Liver (tissue), 8 donors: ENCODE measurements at regions not wholly inside any gene's neighbourhood (a gene's known extent, or its start where the extent isn't known, plus 50 kb on each side); places are given as distances from the start of the nearest gene placed in this dataset.

ENCODE experiments used
- DNase-seq: peaks from one replicate; pipeline ENCODE4 v3.0.0-alpha.2; 2017; ENCODE audit warnings: low spot score
- H3K27ac ChIP-seq, 2 donors: one replicate each; pipeline ENCODE4 v1.7.0; 2013; ENCODE audit warnings: inconsistent platforms in 2 of 2, low read length in 2 of 2, control low read depth in 1 of 2, low read depth in 1 of 2, mild to moderate bottlenecking in 1 of 2
- H3K27me3 ChIP-seq, 4 donors: one replicate each; pipeline versions ENCODE4 v1.6.1 to v1.7.0; 2013; ENCODE audit warnings: low read length in 3 of 4, inconsistent platforms in 1 of 4, mild to moderate bottlenecking in 1 of 4, moderate library complexity in 1 of 4; ENCODE audit not compliant: control insufficient read depth in 4 of 4, insufficient read depth in 4 of 4
- H3K36me3 ChIP-seq, 4 donors: one replicate each; pipeline versions ENCODE4 v1.6.1 to v1.7.0; 2013; ENCODE audit warnings: low read length in 3 of 4, mild to moderate bottlenecking in 3 of 4, low read depth in 1 of 4, moderate library complexity in 1 of 4; ENCODE audit not compliant: control insufficient read depth in 4 of 4, insufficient read depth in 3 of 4
- H3K4me1 ChIP-seq, 4 donors: one replicate each; pipeline versions ENCODE4 v1.6.1 to v1.7.0; 2013; ENCODE audit warnings: low read length in 3 of 4, mild to moderate bottlenecking in 3 of 4, moderate library complexity in 1 of 4; ENCODE audit not compliant: control insufficient read depth in 4 of 4, insufficient read depth in 4 of 4
- H3K4me3 ChIP-seq, 3 donors: one replicate each; pipeline versions ENCODE4 v1.6.1 to v1.7.0; 2013; ENCODE audit warnings: low read length in 3 of 3, control low read depth in 1 of 3, low read depth in 1 of 3, mild to moderate bottlenecking in 1 of 3
- H3K9ac ChIP-seq, 2 donors: one replicate each; pipeline ENCODE4 v1.7.0; 2013; ENCODE audit warnings: low read length in 2 of 2, mild to moderate bottlenecking in 2 of 2, moderate library complexity in 2 of 2, control low read depth in 1 of 2, low read depth in 1 of 2
- H3K9me3 ChIP-seq, 4 donors: one replicate each; pipeline versions ENCODE4 v1.6.1 to v1.7.0; 2013; ENCODE audit warnings: low read length in 3 of 4; ENCODE audit not compliant: control insufficient read depth in 4 of 4
- EGR1 ChIP-seq, 2 donors: IDR thresholded peaks; 2 replicates each; pipeline ENCODE4 v1.6.1; 2016 to 2018; ENCODE audit warnings: antibody characterized with exemption in 2 of 2, low read depth in 2 of 2
- FOXA1 ChIP-seq: IDR thresholded peaks from 2 replicates; pipeline ENCODE4 v1.6.1; 2016; ENCODE audit warnings: antibody characterized with exemption
- FOXA2 ChIP-seq: IDR thresholded peaks from 2 replicates; pipeline ENCODE4 v1.6.1; 2016; ENCODE audit warnings: antibody characterized with exemption
- GABPA ChIP-seq, 2 donors: IDR thresholded peaks in 1 of 2; conservative IDR thresholded peaks in 1 of 2; 2 replicates each; pipeline ENCODE4 v1.6.1; 2016; ENCODE audit warnings: antibody characterized with exemption in 2 of 2, mild to moderate bottlenecking in 1 of 2, moderate library complexity in 1 of 2
- HNF4A ChIP-seq, 2 donors: conservative IDR thresholded peaks; 2 replicates each; pipeline ENCODE4 v1.6.1; 2016; ENCODE audit warnings: antibody characterized with exemption in 2 of 2, mild to moderate bottlenecking in 2 of 2
- HNF4G ChIP-seq: IDR thresholded peaks from 2 replicates; pipeline ENCODE4 v1.6.1; 2016; ENCODE audit warnings: antibody characterized with exemption
- JUND ChIP-seq, 2 donors: IDR thresholded peaks; 2 replicates each; pipeline ENCODE4 v1.6.1; 2016; ENCODE audit warnings: antibody characterized with exemption in 2 of 2
- NR2F2 ChIP-seq: IDR thresholded peaks from 2 replicates; pipeline ENCODE4 v1.6.1; 2016; ENCODE audit warnings: antibody characterized with exemption
- RAD21 ChIP-seq, 2 donors: IDR thresholded peaks; 2 replicates each; pipeline ENCODE4 v1.6.1; 2016; ENCODE audit warnings: antibody characterized with exemption in 2 of 2, mild to moderate bottlenecking in 2 of 2
- SP1 ChIP-seq: IDR thresholded peaks from 2 replicates; pipeline ENCODE4 v1.6.1; 2018; ENCODE audit warnings: antibody characterized with exemption, mild to moderate bottlenecking
- YY1 ChIP-seq: IDR thresholded peaks from 2 replicates; pipeline ENCODE4 v1.6.1; 2016; ENCODE audit warnings: antibody characterized with exemption, mild to moderate bottlenecking
- WGBS: extraction: QIAGEN DNeasy Blood & Tissue Kit; methylation state at CpG from one replicate; pipeline ENCODE4 v1.1.7; 2013; 5-methylcytosine and 5-hydroxymethylcytosine counted together
- TF ChIP-seq, protein P1 (sequence below): fragments of 150-350 bp; IDR thresholded peaks from 2 replicates; pipeline ENCODE4 v1.5.1; 2017; ENCODE audit warnings: improper control_type of control experiment, low read depth, low read length; ENCODE audit not compliant: missing input control
- TF ChIP-seq, protein P2 (sequence below): IDR thresholded peaks from 2 replicates; pipeline ENCODE4 v1.6.1; 2016; ENCODE audit warnings: antibody characterized with exemption
- TF ChIP-seq, protein P3 (sequence below): IDR thresholded peaks from 2 replicates; pipeline ENCODE4 v1.6.1; 2016; ENCODE audit warnings: antibody characterized with exemption, mild to moderate bottlenecking
- donor health status: healthy.
- donor health status: healthy.
- donor health status: healthy.
- donor health status: healthy.
- donor health status: healthy.

- peaks cover 2 to 21% (median 18%) of the 10 kb centered on the region in 4 donors for H3K4me1 ChIP-seq
- WGBS = 93% methylated on average over 3 of the region's 3 CpGs
- no peak for TF ChIP-seq RAD21 (IDR thresholded peaks at IDR 0.05)
- no peak for TF ChIP-seq SP1
- TF ChIP-seq JUND (IDR thresholded peaks at IDR 0.05) = no peak
- TF ChIP-seq YY1 = no peak
- TF ChIP-seq GABPA (IDR thresholded peaks at IDR 0.05 in 1 of 2, conservative IDR thresholded peaks at IDR 0.05 in 1 of 2) = no peak
- TF ChIP-seq FOXA2 = no peak
- TF ChIP-seq, protein P1, sequence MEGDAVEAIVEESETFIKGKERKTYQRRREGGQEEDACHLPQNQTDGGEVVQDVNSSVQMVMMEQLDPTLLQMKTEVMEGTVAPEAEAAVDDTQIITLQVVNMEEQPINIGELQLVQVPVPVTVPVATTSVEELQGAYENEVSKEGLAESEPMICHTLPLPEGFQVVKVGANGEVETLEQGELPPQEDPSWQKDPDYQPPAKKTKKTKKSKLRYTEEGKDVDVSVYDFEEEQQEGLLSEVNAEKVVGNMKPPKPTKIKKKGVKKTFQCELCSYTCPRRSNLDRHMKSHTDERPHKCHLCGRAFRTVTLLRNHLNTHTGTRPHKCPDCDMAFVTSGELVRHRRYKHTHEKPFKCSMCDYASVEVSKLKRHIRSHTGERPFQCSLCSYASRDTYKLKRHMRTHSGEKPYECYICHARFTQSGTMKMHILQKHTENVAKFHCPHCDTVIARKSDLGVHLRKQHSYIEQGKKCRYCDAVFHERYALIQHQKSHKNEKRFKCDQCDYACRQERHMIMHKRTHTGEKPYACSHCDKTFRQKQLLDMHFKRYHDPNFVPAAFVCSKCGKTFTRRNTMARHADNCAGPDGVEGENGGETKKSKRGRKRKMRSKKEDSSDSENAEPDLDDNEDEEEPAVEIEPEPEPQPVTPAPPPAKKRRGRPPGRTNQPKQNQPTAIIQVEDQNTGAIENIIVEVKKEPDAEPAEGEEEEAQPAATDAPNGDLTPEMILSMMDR = no peak
- TF ChIP-seq HNF4A (conservative IDR thresholded peaks at IDR 0.05) = no peak
- TF ChIP-seq, protein P2, sequence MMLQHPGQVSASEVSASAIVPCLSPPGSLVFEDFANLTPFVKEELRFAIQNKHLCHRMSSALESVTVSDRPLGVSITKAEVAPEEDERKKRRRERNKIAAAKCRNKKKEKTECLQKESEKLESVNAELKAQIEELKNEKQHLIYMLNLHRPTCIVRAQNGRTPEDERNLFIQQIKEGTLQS = no peak
- TF ChIP-seq EGR1 (IDR thresholded peaks at IDR 0.05; ENCODE audit: low read depth in 2 of 2) = no peak
- TF ChIP-seq HNF4G = no peak
- no peak overlapping the region for H3K4me3 ChIP-seq
- no peak overlapping the region for H3K27ac ChIP-seq
- DNase-seq = no peak
- no peaks in the 10 kb centered on the region for H3K36me3 ChIP-seq
- H3K27me3 ChIP-seq = no peaks in the 10 kb centered on the region
- no peak overlapping the region for H3K9ac ChIP-seq
- no peaks in the 10 kb centered on the region for H3K9me3 ChIP-seq
Measured at GRCh38 chr12:76274420-76275083, 73.7 kb downstream of the BBS10 start.

GRCh38 chr12:76272287-76272686 lies 75.9 kb downstream of the BBS10 start:
- Histone ChIP-seq H3K4me1 (peaks cover 0 to 17% (median 15%) of the 10 kb centered on the region in 4 donors), H3K27ac (no peak overlapping the region), H3K36me3 (no peaks in the 10 kb centered on the region), H3K27me3 (no peaks in the 10 kb centered on the region), H3K4me3 (no peak overlapping the region), H3K9ac (no peak overlapping the region), H3K9me3 (no peaks in the 10 kb centered on the region)
- 81% methylated on average over 4 of the region's 4 CpGs for WGBS
- DNase-seq = no peak
- no peak for TF ChIP-seq HNF4G

DNA sequence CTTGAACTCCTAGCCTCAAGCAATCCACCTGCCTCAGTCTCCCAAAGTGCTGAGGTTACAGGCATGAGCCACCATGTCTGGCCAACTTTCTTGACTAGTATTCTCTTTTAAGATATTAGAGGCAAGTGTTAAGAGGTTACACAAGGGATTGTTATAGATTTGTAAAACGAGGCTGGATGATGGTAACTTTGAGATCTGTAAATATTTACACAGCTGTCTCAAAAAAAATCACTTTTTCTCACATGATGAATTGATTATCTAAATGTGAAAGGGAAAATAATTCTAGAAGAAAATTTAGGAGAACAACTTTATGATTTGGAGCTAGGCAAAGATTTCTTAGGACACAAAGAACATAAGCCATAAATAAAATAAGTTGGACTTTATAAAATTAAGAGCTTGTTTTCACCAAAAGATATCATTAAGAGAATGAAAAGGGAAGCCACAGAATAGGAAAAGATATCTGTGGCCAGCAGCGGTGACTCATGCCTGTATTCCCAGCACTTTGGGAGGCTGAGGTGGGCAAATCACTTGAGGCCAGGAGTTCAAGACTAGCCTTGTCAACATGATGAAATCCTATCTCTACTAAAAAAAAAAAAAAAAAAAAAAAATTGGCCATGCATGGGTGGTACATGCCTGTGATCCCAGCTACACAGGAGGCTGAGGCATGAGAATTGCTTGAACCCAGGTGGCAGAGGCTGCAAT lies 77.4 kb downstream of the BBS10 start:
- Histone ChIP-seq H3K4me1 (peaks cover 0 to 2% (median under 1%) of the 10 kb centered on the region in 4 donors), H3K27ac (no peak overlapping the region), H3K36me3 (no peaks in the 10 kb centered on the region), H3K4me3 (no peak overlapping the region), H3K9ac (no peak overlapping the region), H3K9me3 (no peaks in the 10 kb centered on the region), H3K27me3 (no peaks in the 10 kb centered on the region)
- TF ChIP-seq SP1 = no peak
- TF ChIP-seq JUND (IDR thresholded peaks at IDR 0.05) = no peak
- no peak for TF ChIP-seq HNF4A (conservative IDR thresholded peaks at IDR 0.05)
- no peak for TF ChIP-seq GABPA (IDR thresholded peaks at IDR 0.05 in 1 of 2, conservative IDR thresholded peaks at IDR 0.05 in 1 of 2)
- no peak for TF ChIP-seq NR2F2
- TF ChIP-seq, protein P3, sequence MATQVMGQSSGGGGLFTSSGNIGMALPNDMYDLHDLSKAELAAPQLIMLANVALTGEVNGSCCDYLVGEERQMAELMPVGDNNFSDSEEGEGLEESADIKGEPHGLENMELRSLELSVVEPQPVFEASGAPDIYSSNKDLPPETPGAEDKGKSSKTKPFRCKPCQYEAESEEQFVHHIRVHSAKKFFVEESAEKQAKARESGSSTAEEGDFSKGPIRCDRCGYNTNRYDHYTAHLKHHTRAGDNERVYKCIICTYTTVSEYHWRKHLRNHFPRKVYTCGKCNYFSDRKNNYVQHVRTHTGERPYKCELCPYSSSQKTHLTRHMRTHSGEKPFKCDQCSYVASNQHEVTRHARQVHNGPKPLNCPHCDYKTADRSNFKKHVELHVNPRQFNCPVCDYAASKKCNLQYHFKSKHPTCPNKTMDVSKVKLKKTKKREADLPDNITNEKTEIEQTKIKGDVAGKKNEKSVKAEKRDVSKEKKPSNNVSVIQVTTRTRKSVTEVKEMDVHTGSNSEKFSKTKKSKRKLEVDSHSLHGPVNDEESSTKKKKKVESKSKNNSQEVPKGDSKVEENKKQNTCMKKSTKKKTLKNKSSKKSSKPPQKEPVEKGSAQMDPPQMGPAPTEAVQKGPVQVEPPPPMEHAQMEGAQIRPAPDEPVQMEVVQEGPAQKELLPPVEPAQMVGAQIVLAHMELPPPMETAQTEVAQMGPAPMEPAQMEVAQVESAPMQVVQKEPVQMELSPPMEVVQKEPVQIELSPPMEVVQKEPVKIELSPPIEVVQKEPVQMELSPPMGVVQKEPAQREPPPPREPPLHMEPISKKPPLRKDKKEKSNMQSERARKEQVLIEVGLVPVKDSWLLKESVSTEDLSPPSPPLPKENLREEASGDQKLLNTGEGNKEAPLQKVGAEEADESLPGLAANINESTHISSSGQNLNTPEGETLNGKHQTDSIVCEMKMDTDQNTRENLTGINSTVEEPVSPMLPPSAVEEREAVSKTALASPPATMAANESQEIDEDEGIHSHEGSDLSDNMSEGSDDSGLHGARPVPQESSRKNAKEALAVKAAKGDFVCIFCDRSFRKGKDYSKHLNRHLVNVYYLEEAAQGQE = no peak
- TF ChIP-seq RAD21 (IDR thresholded peaks at IDR 0.05) = no peak
- no peak for TF ChIP-seq FOXA1
- no peak for DNase-seq
- WGBS = 52% methylated on average over 2 of the region's 2 CpGs
